ENCODE measurements at regions not wholly inside any gene's neighbourhood (a gene's known extent, or its start where the extent isn't known, plus 50 kb on each side); places are given as distances from the start of the nearest gene placed in this dataset.

DNA sequence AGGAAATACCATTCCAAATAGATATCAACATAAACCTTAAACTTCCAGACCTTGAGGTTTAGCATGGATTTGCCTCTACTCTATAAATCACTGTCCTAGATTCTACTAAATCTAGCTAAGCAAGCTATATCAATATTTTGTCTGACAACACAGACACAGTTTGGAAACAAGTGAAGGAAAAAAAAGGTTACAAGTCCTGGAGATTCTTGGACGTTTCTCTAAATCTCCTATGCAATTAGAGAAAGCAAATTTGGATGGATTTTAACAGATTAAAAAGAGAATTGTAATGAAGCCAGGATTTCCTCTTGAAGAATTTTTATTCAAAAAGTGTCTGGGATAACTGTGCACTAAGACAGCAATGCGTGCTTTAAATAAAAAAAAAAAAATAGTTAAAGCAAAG is 441.1 kb upstream of the DPH6 start:
- TF ChIP-seq POLR2A (IDR thresholded peaks at IDR 0.05; ENCODE audit: low read depth, low read length) (no peak), POLR2AphosphoS5 (IDR thresholded peaks at IDR 0.05; ENCODE audit: low read depth, low read length) (no peak), TAF1 (IDR thresholded peaks at IDR 0.05; ENCODE audit: borderline replicate concordance, low read depth, low read length) (no peak)
